Osteoblast (primary cell): ENCODE measurements at regions not wholly inside any gene's neighbourhood (a gene's known extent, or its start where the extent isn't known, plus 50 kb on each side); places are given as distances from the start of the nearest gene placed in this dataset.

Experiments used
- DNase-seq: peaks from one replicate; pipeline ENCODE4 v3.0.0; 2011; ENCODE audit warnings: low spot score, mixed read lengths; ENCODE audit not compliant: insufficient read length; ENCODE audit errors: missing footprints
- H2AFZ ChIP-seq: 2 replicates; pipeline ENCODE4 v1.6.0; 2011; ENCODE audit warnings: mild to moderate bottlenecking, low read length
- H3K27ac ChIP-seq: 2 replicates; pipeline ENCODE4 v1.5.1; 2011; ENCODE audit warnings: mild to moderate bottlenecking, low read depth, low read length, moderate library complexity
- H3K27me3 ChIP-seq: 2 replicates; pipeline ENCODE4 v1.6.0; 2012; ENCODE audit warnings: mild to moderate bottlenecking, control low read depth, inconsistent platforms, low read length, moderate library complexity; ENCODE audit not compliant: insufficient read depth
- H3K36me3 ChIP-seq: 2 replicates; pipeline ENCODE4 v1.5.1; 2011; ENCODE audit warnings: mild to moderate bottlenecking, low read length, control low read depth, moderate library complexity; ENCODE audit not compliant: insufficient read depth
- H3K4me1 ChIP-seq: 2 replicates; pipeline ENCODE4 v1.5.1; 2011; ENCODE audit warnings: mild to moderate bottlenecking, low read length, control low read depth, moderate library complexity; ENCODE audit not compliant: insufficient read depth
- H3K4me2 ChIP-seq: 2 replicates; pipeline ENCODE4 v1.6.0; 2011; ENCODE audit warnings: mild to moderate bottlenecking, low read length; ENCODE audit not compliant: insufficient read depth
- H3K4me3 ChIP-seq: fragments of 200-600 bp; sonication (generic); 3 replicates; pipeline ENCODE4 v1.5.1; 2012; ENCODE audit warnings: mild to moderate bottlenecking, low read length, inconsistent platforms; ENCODE audit not compliant: insufficient read depth
- H3K79me2 ChIP-seq: 2 replicates; pipeline ENCODE4 v1.6.0; 2012; ENCODE audit warnings: mild to moderate bottlenecking, low read length, control low read depth, inconsistent platforms; ENCODE audit not compliant: insufficient read depth
- H3K9me3 ChIP-seq: 2 replicates; pipeline ENCODE4 v1.5.1; 2011; ENCODE audit warnings: low read depth, low read length, control low read depth
- H4K20me1 ChIP-seq: 2 replicates; pipeline ENCODE4 v1.6.0; 2012; ENCODE audit warnings: mild to moderate bottlenecking, low read length, control low read depth; ENCODE audit not compliant: insufficient read depth
- TF ChIP-seq, protein P1 (sequence below): IDR thresholded peaks from 2 replicates; pipeline ENCODE4 v1.5.1; 2011; ENCODE audit warnings: mild to moderate bottlenecking, low read depth, low read length, moderate library complexity; ENCODE audit errors: extremely low read depth

DNA sequence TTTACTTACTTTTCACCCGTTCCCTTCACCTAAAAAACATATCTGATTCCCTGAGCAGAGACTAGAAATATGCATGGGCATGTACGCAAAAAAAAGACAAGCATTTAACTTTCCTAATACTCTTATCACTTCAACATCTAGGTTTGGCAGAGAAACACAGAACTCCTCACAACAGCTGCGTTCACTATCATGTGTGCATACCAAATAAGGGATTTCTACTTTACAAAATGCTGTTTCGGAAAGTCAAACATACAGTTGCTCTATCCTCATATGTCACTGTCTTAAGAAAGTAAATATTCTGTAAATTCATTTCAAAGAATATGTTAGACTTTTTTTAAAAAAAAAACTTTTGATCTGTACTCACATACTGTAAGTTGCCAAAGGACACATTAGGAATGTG is 65.1 kb upstream of the CBLB start:
- H3K27ac ChIP-seq = no peak overlapping the region
- H3K9me3 ChIP-seq = no peaks in the 10 kb centered on the region
- H3K36me3 ChIP-seq = no peaks in the 10 kb centered on the region
- H3K27me3 ChIP-seq = no peaks in the 10 kb centered on the region
- no peak overlapping the region for H2AFZ ChIP-seq
- TF ChIP-seq, protein P1, sequence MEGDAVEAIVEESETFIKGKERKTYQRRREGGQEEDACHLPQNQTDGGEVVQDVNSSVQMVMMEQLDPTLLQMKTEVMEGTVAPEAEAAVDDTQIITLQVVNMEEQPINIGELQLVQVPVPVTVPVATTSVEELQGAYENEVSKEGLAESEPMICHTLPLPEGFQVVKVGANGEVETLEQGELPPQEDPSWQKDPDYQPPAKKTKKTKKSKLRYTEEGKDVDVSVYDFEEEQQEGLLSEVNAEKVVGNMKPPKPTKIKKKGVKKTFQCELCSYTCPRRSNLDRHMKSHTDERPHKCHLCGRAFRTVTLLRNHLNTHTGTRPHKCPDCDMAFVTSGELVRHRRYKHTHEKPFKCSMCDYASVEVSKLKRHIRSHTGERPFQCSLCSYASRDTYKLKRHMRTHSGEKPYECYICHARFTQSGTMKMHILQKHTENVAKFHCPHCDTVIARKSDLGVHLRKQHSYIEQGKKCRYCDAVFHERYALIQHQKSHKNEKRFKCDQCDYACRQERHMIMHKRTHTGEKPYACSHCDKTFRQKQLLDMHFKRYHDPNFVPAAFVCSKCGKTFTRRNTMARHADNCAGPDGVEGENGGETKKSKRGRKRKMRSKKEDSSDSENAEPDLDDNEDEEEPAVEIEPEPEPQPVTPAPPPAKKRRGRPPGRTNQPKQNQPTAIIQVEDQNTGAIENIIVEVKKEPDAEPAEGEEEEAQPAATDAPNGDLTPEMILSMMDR = no peak
- no peak overlapping the region for H3K4me2 ChIP-seq
- H4K20me1 ChIP-seq = no peaks in the 10 kb centered on the region
- DNase-seq = no peak
- H3K4me3 ChIP-seq = no peak overlapping the region
- H3K79me2 ChIP-seq = no peaks in the 10 kb centered on the region
- peaks cover 12% of the 10 kb centered on the region for H3K4me1 ChIP-seq

DNA sequence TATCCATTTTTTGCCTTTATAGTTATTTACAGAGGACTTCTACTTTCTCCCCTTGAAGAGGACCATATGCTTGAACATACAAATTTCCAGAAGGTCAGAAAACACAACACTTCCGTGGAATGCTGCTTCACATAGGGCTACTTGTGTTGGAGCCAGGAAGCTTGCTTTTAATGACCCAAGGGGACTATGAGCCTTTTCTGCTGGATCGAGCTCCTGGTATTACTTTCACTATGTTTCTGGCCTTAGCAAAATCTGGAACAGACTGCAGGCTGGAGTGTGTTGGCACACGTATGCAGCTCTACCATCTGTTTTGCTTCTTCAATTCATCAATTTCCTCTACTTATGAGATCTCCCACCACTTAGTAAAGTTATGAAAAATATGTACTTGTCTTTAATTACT is 69.3 kb upstream of the CBLB start:
- Histone ChIP-seq H3K4me1 (peaks cover 19% of the 10 kb centered on the region), H3K4me2 (peak overlapping the region; percentile 86), H4K20me1 (no peaks in the 10 kb centered on the region), H3K27me3 (no peaks in the 10 kb centered on the region), H3K27ac (peak overlapping the region; percentile 75), H3K36me3 (no peaks in the 10 kb centered on the region), H3K4me3 (peak overlapping the region; percentile 60), H3K79me2 (no peaks in the 10 kb centered on the region), H2AFZ (peak overlapping the region; percentile 91), H3K9me3 (no peaks in the 10 kb centered on the region)
- TF ChIP-seq, protein P1 = no peak
- peak; percentile 82 for DNase-seq

DNA sequence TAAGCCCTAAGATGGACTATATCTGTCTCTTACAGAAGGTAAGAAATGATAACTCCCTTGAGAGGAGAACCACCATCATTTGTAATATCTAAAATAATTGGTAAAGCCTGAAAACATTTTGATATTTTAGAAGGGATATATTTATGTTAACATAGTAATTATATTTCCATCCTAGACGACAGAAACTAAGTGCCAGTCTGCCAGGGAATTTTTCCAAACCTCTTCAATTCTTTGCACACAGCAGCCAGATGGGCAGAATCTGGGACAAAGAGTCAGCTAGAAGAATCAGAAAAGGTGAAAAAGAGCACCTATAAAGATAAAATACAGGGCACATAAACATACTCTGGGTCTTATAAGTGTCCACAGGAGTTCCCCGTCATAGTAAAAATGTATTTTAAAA is 70.0 kb upstream of the CBLB start:
- H3K27me3 ChIP-seq = no peaks in the 10 kb centered on the region
- no peaks in the 10 kb centered on the region for H3K9me3 ChIP-seq
- H3K27ac ChIP-seq = peak overlapping the region; percentile 75
- H3K36me3 ChIP-seq = no peaks in the 10 kb centered on the region
- H3K4me3 ChIP-seq = no peak overlapping the region
- peak overlapping the region; percentile 91 for H2AFZ ChIP-seq
- peak overlapping the region; percentile 86 for H3K4me2 ChIP-seq
- no peaks in the 10 kb centered on the region for H4K20me1 ChIP-seq
- peak; percentile 27 for DNase-seq
- H3K4me1 ChIP-seq = peaks cover 20% of the 10 kb centered on the region
- TF ChIP-seq, protein P1 = no peak
- no peaks in the 10 kb centered on the region for H3K79me2 ChIP-seq

DNA sequence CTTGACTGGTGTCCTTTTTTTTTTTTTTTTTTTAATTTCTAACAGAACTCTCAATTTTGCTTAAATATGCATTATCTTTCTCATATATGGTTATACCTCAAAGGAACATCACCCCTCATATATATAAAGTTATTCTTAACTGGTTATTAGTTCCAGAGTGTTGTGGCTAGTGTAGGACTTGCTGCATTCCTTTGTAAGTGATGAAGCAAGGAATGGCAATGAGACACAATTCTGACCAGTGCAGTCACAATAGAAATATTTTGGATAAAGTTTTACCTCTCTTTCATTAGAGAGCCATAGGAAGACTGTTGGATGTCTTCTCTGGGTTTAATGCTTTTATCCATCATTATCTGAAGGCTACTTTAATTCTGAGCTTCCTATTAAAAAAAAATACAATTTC is 75.5 kb upstream of the CBLB start:
- Histone ChIP-seq H3K27me3 (no peaks in the 10 kb centered on the region), H3K4me2 (peak overlapping the region; percentile 75), H3K36me3 (no peaks in the 10 kb centered on the region), H2AFZ (peak overlapping the region; percentile 52), H3K4me1 (peaks cover 26% of the 10 kb centered on the region), H3K4me3 (peak overlapping the region; percentile 31), H3K9me3 (no peaks in the 10 kb centered on the region), H3K27ac (peak overlapping the region; percentile 95), H3K79me2 (no peaks in the 10 kb centered on the region), H4K20me1 (no peaks in the 10 kb centered on the region)
- TF ChIP-seq, protein P1 = no peak
- peak; percentile 71 for DNase-seq
